ENCODE measurements at regions not wholly inside any gene's neighbourhood (a gene's known extent, or its start where the extent isn't known, plus 50 kb on each side); places are given as distances from the start of the nearest gene placed in this dataset.

DNA sequence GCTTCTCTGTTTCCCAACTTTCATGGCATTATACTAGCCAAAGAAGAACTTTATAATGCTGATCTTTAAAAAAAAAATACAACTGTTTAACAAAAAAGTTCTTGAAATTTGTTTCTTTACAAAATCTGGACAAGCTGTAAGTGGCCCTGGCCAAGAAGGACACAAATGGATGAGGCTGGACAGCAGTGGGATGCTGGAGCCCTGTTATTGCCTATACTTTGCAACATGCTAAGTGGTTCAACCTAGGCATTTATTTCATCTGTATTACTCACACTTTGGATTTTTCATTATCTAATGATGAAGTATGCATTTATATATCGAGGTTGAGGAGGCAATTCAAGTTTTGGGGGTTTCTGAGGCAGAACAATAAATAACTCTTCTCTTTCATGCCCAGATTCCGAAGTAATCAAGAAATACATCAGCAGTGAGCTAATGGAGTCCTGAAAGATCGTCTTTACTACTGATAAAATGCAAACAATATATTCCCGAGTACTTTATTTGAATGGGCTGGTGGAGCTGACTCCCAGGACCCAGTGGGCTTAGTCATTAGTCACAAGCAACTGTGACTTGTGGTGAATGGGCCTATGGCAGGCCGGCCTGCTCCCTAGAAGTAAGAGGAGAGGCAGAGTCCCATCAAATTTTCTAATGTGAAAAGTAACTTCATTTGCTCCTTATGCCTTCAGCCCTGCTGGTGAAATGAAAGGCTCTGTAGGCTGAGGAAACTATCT is 177.3 kb upstream of the DPH6 start:
- TF ChIP-seq, protein P1, sequence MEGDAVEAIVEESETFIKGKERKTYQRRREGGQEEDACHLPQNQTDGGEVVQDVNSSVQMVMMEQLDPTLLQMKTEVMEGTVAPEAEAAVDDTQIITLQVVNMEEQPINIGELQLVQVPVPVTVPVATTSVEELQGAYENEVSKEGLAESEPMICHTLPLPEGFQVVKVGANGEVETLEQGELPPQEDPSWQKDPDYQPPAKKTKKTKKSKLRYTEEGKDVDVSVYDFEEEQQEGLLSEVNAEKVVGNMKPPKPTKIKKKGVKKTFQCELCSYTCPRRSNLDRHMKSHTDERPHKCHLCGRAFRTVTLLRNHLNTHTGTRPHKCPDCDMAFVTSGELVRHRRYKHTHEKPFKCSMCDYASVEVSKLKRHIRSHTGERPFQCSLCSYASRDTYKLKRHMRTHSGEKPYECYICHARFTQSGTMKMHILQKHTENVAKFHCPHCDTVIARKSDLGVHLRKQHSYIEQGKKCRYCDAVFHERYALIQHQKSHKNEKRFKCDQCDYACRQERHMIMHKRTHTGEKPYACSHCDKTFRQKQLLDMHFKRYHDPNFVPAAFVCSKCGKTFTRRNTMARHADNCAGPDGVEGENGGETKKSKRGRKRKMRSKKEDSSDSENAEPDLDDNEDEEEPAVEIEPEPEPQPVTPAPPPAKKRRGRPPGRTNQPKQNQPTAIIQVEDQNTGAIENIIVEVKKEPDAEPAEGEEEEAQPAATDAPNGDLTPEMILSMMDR (conservative IDR thresholded peaks at IDR 0.05 in 1 of 2, IDR thresholded peaks at IDR 0.05 in 1 of 2; ENCODE audit: low read depth in 1 of 2, low read length in 2 of 2): no peak
- TF ChIP-seq EZH2 (IDR thresholded peaks at IDR 0.05; ENCODE audit: low read length, missing control alignments): no peak
